BJ (cell line): ENCODE measurements at regions not wholly inside any gene's neighbourhood (a gene's known extent, or its start where the extent isn't known, plus 50 kb on each side); places are given as distances from the start of the nearest gene placed in this dataset.

ENCODE experiments used
- CTCF ChIA-PET: fragments of 350-600 bp; formaldehyde crosslinking; extraction: SDS; loops from one replicate; lab custom pipeline; 2021; ENCODE audit warnings: antibody characterized with exemption, inconsistent platforms; lab: Yijun Ruan, JAX
- POLR2A ChIA-PET: fragments of 300-600 bp; sonication (Branson Sonifier 250); formaldehyde crosslinking; extraction: SDS; loops from one replicate; lab custom pipeline; 2021; ENCODE audit warnings: antibody characterized with exemption; lab: Charles Lee
- DNase-seq: peaks from one replicate; pipeline ENCODE4 v3.0.0-alpha.2; 2011; ENCODE audit warnings: low read depth
- H3K27me3 ChIP-seq: 2 replicates; pipeline ENCODE4 v1.6.0; 2011; ENCODE audit warnings: low read length; ENCODE audit not compliant: control insufficient read depth, insufficient read depth
- H3K36me3 ChIP-seq: 2 replicates; pipeline ENCODE4 v1.5.1; 2011; ENCODE audit warnings: low read length; ENCODE audit not compliant: control insufficient read depth, insufficient read depth
- H3K4me3 ChIP-seq: 2 replicates; pipeline ENCODE4 v1.5.1; 2011; ENCODE audit warnings: low read depth, mild to moderate bottlenecking, control low read depth, low read length
- CTCF ChIP-seq: IDR thresholded peaks from 2 replicates; pipeline ENCODE4 v1.5.1; 2011; ENCODE audit warnings: low read depth, mild to moderate bottlenecking, control low read depth, inconsistent platforms, low read length, moderate library complexity; ENCODE audit not compliant: insufficient read depth

GRCh38 chr15:77715051-77715450, 82.3 kb upstream of the LINGO1 start:
- DNase-seq = no peak
- H3K27me3 ChIP-seq = peaks cover 13% of the 10 kb centered on the region
- H3K36me3 ChIP-seq = no peaks in the 10 kb centered on the region
- TF ChIP-seq CTCF = no peak
- no peak overlapping the region for H3K4me3 ChIP-seq
- POLR2A ChIA-PET = no interaction called here
- CTCF ChIA-PET = interaction anchor here (1.5 kb wide), 1 partner anchor 14 kb away, joined by 4 read pairs; no protein-coding TSS in a partner anchor

- H3K4me3 ChIP-seq = no peak overlapping the region
- TF ChIP-seq CTCF = no peak
- POLR2A ChIA-PET = no interaction called here
- CTCF ChIA-PET = interaction anchor here (1.5 kb wide), 1 partner anchor 15 kb away, joined by 4 read pairs; no protein-coding TSS in a partner anchor
- H3K27me3 ChIP-seq = peaks cover 10% of the 10 kb centered on the region
- no peaks in the 10 kb centered on the region for H3K36me3 ChIP-seq
- DNase-seq = no peak
These were observed 81.8 kb upstream of the LINGO1 start for GRCh38 chr15:77714555-77714954.

GRCh38 chr15:77714023-77714422, 81.3 kb upstream of the LINGO1 start:
- H3K4me3 ChIP-seq = no peak overlapping the region
- no peak for TF ChIP-seq CTCF
- no peaks in the 10 kb centered on the region for H3K36me3 ChIP-seq
- CTCF ChIA-PET = interaction anchor here (0.6 to 1.5 kb wide), 2 partner anchors 15 to 59 kb away, joined by 3 to 4 read pairs; no protein-coding TSS in a partner anchor
- DNase-seq = no peak
- POLR2A ChIA-PET = no interaction called here
- H3K27me3 ChIP-seq = peaks cover 8% of the 10 kb centered on the region

- no peak for TF ChIP-seq CTCF
- no peak for DNase-seq
- Histone ChIP-seq H3K27me3 (peaks cover 8% of the 10 kb centered on the region), H3K36me3 (no peaks in the 10 kb centered on the region), H3K4me3 (no peak overlapping the region)
- CTCF ChIA-PET = no interaction called here
- POLR2A ChIA-PET = no interaction called here
These were observed 80.6 kb upstream of the LINGO1 start for GRCh38 chr15:77713281-77713680.

GRCh38 chr15:77712438-77712837, 79.7 kb upstream of the LINGO1 start:
- ChIA-PET CTCF (interaction anchor here (0.7 to 1.0 kb wide), 2 partner anchors 11 to 79 kb away, joined by 3 to 5 read pairs; no protein-coding TSS in a partner anchor), POLR2A (no interaction called here)
- no peak for TF ChIP-seq CTCF
- Histone ChIP-seq H3K4me3 (no peak overlapping the region), H3K27me3 (peaks cover 8% of the 10 kb centered on the region; the same call in 1 of the 2 replicates), H3K36me3 (no peaks in the 10 kb centered on the region)
- DNase-seq = no peak
